Esophagus squamous epithelium (tissue), 5 donors: ENCODE measurements at regions not wholly inside any gene's neighbourhood (a gene's known extent, or its start where the extent isn't known, plus 50 kb on each side); places are given as distances from the start of the nearest gene placed in this dataset.
"Not testable (repeated sequence)": the region's sequence is repeated elsewhere in the genome, so short reads cannot be mapped to it uniquely, and the experiment has no call there.

ENCODE experiments used
- DNase-seq: peaks from one replicate; lab custom pipeline; 2025; lab: John Stamatoyannopoulos, UW
- H3K27ac ChIP-seq, 4 donors: fragments of 200-600 bp; sonication (generic); one replicate each; pipeline ENCODE4 v1.5.1; 2016 to 2019; ENCODE audit warnings: mild to moderate bottlenecking in 1 of 4
- H3K27me3 ChIP-seq, 4 donors: fragments of 200-600 bp; sonication (generic); 1 replicate in 3 of 4; 2 replicates in 1 of 4; pipeline versions ENCODE4 v1.5.1 to v1.6.0; 2017 to 2021; ENCODE audit warnings: antibody characterized with exemption in 1 of 4
- H3K36me3 ChIP-seq, 3 donors: fragments of 200-600 bp; sonication (generic); one replicate each; pipeline ENCODE4 v1.5.1; 2016 to 2019
- H3K4me1 ChIP-seq, 3 donors: fragments of 200-600 bp; sonication (generic); one replicate each; pipeline ENCODE4 v1.5.1; 2017 to 2019
- H3K4me3 ChIP-seq, 4 donors: fragments of 200-600 bp; sonication (generic); 1 replicate in 3 of 4; 2 replicates in 1 of 4; pipeline ENCODE4 v1.5.1; 2016 to 2019; ENCODE audit warnings: mild to moderate bottlenecking in 2 of 4, moderate library complexity in 1 of 4
- H3K9me3 ChIP-seq, 3 donors: fragments of 200-600 bp; sonication (generic); one replicate each; pipeline ENCODE4 v1.5.1; 2016 to 2019
- CTCF ChIP-seq, 6 experiments: fragments of 450-650 bp in 4 of 6; fragments of 200-600 bp in 2 of 6; sonication (generic) in 2 of 6; IDR thresholded peaks; one replicate each; pipeline ENCODE4 v1.5.1; 2016 to 2019; ENCODE audit warnings: antibody characterized with exemption in 6 of 6, mild to moderate bottlenecking in 4 of 6, moderate library complexity in 4 of 6
- POLR2A ChIP-seq, 4 donors: fragments of 450-650 bp; IDR thresholded peaks; one replicate each; pipeline ENCODE4 v1.6.1; 2017; ENCODE audit warnings: antibody characterized with exemption in 4 of 4, mild to moderate bottlenecking in 4 of 4, moderate library complexity in 3 of 4
- WGBS, 2 donors: methylation state at CpG; one replicate each; pipeline ENCODE4 v1.1.5; 2018; 5-methylcytosine and 5-hydroxymethylcytosine counted together
- intact Hi-C: fragments of 100-400 bp; cut with DNase I; formaldehyde crosslinking; loops from one replicate; pipeline ENCODE4 v1.15.0; 2022
- donor health status: DM: yes; HTN: yes; CAD: no.

DNA sequence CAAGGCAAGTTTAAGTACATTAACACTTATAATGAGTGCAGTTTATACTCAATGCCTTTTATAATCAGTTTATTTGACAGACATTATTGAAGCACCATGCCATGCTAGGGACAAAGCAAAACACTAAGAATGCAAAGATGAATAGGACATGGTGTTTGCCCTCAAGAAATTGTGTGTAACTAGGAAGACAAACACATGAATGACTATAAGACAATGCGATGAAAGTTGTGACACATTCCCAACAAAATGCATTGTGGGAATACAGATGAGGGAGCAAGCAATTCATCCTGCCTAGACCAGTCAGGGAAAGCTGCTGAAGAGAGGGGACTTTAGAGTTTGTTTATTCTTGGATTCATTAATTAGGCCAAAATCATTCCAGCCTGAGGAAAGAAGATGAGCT, 133.8 kb upstream of the TRPC6 start:
- 56 to 63% methylated on average over 1 of the region's 1 CpG for WGBS, 2 donors
- Histone ChIP-seq H3K4me3 (no peak overlapping the region), H3K36me3 (no peaks in the 10 kb centered on the region), H3K4me1 (peaks cover 0 to 38% (median 9%) of the 10 kb centered on the region in 3 donors), H3K27me3 (no peaks in the 10 kb centered on the region), H3K27ac (no peak overlapping the region), H3K9me3 (no peaks in the 10 kb centered on the region)
- TF ChIP-seq CTCF (IDR thresholded peaks at IDR 0.05) (no peak), POLR2A (IDR thresholded peaks at IDR 0.05) (no peak)
- DNase-seq: no peak
- intact Hi-C loops: no loop called here

DNA sequence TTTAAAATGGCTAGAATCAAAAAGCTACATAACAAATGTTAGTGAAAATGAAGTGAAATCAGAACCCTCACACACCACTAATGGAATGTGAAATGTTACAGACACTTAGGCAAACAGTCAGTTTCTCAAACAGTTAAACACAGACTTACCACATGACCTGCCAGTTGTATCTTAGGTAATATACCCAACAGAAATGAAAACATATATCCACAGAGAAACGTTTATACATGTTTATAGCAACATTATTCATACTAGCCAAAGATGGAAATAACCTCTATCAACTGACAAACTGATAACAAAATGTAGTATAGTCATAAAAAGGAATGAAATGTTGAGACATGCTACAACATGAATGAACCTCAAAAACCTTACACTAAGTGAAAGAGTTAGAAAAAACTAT, 131.5 kb upstream of the TRPC6 start:
- H3K4me1 ChIP-seq: peaks cover 0 to 18% (median 0%) of the 10 kb centered on the region in 3 donors
- 3 to 9% methylated on average over 1 of the region's 1 CpG for WGBS, 2 donors
- intact Hi-C loops: no loop called here
- H3K27me3 ChIP-seq: no peaks in the 10 kb centered on the region
- no peak for DNase-seq
- H3K9me3 ChIP-seq: no peaks in the 10 kb centered on the region
- H3K36me3 ChIP-seq: no peaks in the 10 kb centered on the region
- no peak for TF ChIP-seq POLR2A (IDR thresholded peaks at IDR 0.05)
- H3K27ac ChIP-seq: no peak overlapping the region
- no peak overlapping the region for H3K4me3 ChIP-seq

DNA sequence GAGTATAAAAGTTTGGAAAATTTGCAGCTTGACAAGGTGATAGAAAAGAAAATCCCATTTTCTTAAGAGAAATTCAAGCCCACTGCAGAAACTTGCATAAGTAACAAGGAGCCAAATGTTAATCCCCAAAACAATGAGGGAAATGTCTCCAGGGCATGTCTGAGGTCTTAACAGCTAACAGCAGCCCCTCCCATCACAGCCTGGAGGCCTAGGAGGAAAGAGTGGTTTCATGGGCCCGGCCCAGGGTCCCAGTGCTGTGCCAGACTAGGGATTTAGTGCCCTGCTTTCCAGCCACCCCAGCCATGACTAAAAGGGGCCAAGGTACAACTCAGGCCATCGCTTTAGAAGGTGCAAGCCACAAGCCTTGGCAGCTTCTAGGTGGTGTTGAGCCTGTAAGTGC, 123.7 kb upstream of the TRPC6 start:
- WGBS, 2 donors: 23 to 44% methylated on average over 1 to 2 of the region's 2 CpGs
- no peak for TF ChIP-seq POLR2A (IDR thresholded peaks at IDR 0.05)
- no peak for TF ChIP-seq CTCF (IDR thresholded peaks at IDR 0.05)
- Histone ChIP-seq H3K27me3 (no peaks in the 10 kb centered on the region), H3K27ac (no peak overlapping the region), H3K4me3 (no peak overlapping the region), H3K36me3 (no peaks in the 10 kb centered on the region), H3K4me1 (peaks cover 0 to 14% (median 0%) of the 10 kb centered on the region in 3 donors), H3K9me3 (no peaks in the 10 kb centered on the region)
- intact Hi-C loops: no loop called here
- DNase-seq: no peak

- intact Hi-C loops: no loop called here
- Histone ChIP-seq H3K4me1 (peaks cover 0 to 14% (median 0%) of the 10 kb centered on the region in 3 donors), H3K4me3 (no peak overlapping the region), H3K9me3 (no peaks in the 10 kb centered on the region), H3K27me3 (no peaks in the 10 kb centered on the region), H3K27ac (no peak overlapping the region), H3K36me3 (no peaks in the 10 kb centered on the region)
- no peak for TF ChIP-seq CTCF (IDR thresholded peaks at IDR 0.05)
- no peak for TF ChIP-seq POLR2A (IDR thresholded peaks at IDR 0.05)
- 31 to 42% methylated on average over 2 of the region's 2 CpGs for WGBS, 2 donors
- no peak for DNase-seq
Measured at GRCh38 chr11:101706541-101706940, 122.7 kb upstream of the TRPC6 start.

- intact Hi-C loops: no loop called here
- H3K9me3 ChIP-seq: no peaks in the 10 kb centered on the region
- H3K36me3 ChIP-seq: no peaks in the 10 kb centered on the region
- no peak for DNase-seq
- no peak overlapping the region for H3K27ac ChIP-seq
- no peak for TF ChIP-seq POLR2A (IDR thresholded peaks at IDR 0.05)
- no peak for TF ChIP-seq CTCF (IDR thresholded peaks at IDR 0.05)
- H3K27me3 ChIP-seq: no peaks in the 10 kb centered on the region
- WGBS, 2 donors: 60 to 63% methylated on average over 1 of the region's 1 CpG
- H3K4me3 ChIP-seq: no peak overlapping the region
- peaks cover 0 to 14% (median 0%) of the 10 kb centered on the region in 3 donors for H3K4me1 ChIP-seq
Measured at GRCh38 chr11:101705972-101706371, 122.2 kb upstream of the TRPC6 start.

GRCh38 chr11:101694869-101695268, 111.1 kb upstream of the TRPC6 start:
- intact Hi-C loops, DNase-seq, H3K27ac ChIP-seq, H3K36me3 ChIP-seq, H3K4me3 ChIP-seq, H3K9me3 ChIP-seq, H3K27me3 ChIP-seq, H3K4me1 ChIP-seq: not testable (repeated sequence)
- no CpG with 5 or more reads among the region's 3 CpGs for WGBS, 2 donors
